Stimulated activated CD4-positive, alpha-beta T cell treated with anti-CD3 and anti-CD28 coated beads, Interleukin-15, amount 100 ng/mL, for 1 hour (primary cell): ENCODE measurements at regions not wholly inside any gene's neighbourhood (a gene's known extent, or its start where the extent isn't known, plus 50 kb on each side); places are given as distances from the start of the nearest gene placed in this dataset.
"Not testable (repeated sequence)": the region's sequence is repeated elsewhere in the genome, so short reads cannot be mapped to it uniquely, and the experiment has no call there.

ENCODE experiments used
- DNase-seq, 2 donors: peaks; one replicate each; pipeline ENCODE4 v3.0.0-alpha.2; 2020; ENCODE audit warnings: low read depth in 1 of 2, low spot score in 1 of 2

- DNase-seq: no peak
Measured at GRCh38 chr21:31609081-31609480, 50.4 kb upstream of the SOD1 start.

GRCh38 chr21:31607791-31608190 is 51.7 kb upstream of the SOD1 start:
- no peak for DNase-seq

GRCh38 chr21:31606081-31606874 is 53.2 kb upstream of the SOD1 start:
- DNase-seq: no peak

- peak; percentile 49 to 67 for DNase-seq
Measured at GRCh38 chr21:31604591-31605190, 54.8 kb upstream of the SOD1 start.

GRCh38 chr21:31599563-31599962 is 59.9 kb upstream of the SOD1 start:
- no peak for DNase-seq

GRCh38 chr21:31599013-31599412 is 60.5 kb upstream of the SOD1 start:
- DNase-seq: no peak

GRCh38 chr21:31597683-31598082 is 61.8 kb upstream of the SOD1 start:
- no peak for DNase-seq

- DNase-seq: no peak
Measured at GRCh38 chr21:31596055-31596454, 63.4 kb upstream of the SOD1 start.

- DNase-seq: no peak
Measured at GRCh38 chr21:31594726-31595125, 64.8 kb upstream of the SOD1 start.

- DNase-seq: no peak
Measured at GRCh38 chr21:31594279-31594678, 65.2 kb upstream of the SOD1 start.

- no peak for DNase-seq
Measured at GRCh38 chr21:31592963-31593560, 66.4 kb upstream of the SOD1 start.

GRCh38 chr21:31592516-31592915 is 67.0 kb upstream of the SOD1 start:
- DNase-seq: no peak

GRCh38 chr21:31589820-31590219 is 69.7 kb upstream of the SOD1 start:
- no peak for DNase-seq

- no peak for DNase-seq
Measured at GRCh38 chr21:31586118-31586517, 73.4 kb upstream of the SOD1 start.

GRCh38 chr21:31583937-31584336 is 75.6 kb upstream of the SOD1 start:
- not testable (repeated sequence) for DNase-seq

GRCh38 chr21:31583498-31583897 is 76.0 kb upstream of the SOD1 start:
- no peak for DNase-seq

- DNase-seq: peak; percentile 55 to 72
Measured at GRCh38 chr21:31580866-31581276, 78.6 kb upstream of the SOD1 start.

GRCh38 chr21:31577271-31577670 is 82.2 kb upstream of the SOD1 start:
- no peak for DNase-seq

- no peak for DNase-seq
Measured at GRCh38 chr21:31576428-31576827, 83.1 kb upstream of the SOD1 start.

- no peak for DNase-seq
Measured at GRCh38 chr21:31573217-31573616, 86.3 kb upstream of the SOD1 start.

GRCh38 chr21:31571879-31572278 is 87.6 kb upstream of the SOD1 start:
- no peak for DNase-seq

GRCh38 chr21:31570824-31571566 is 88.5 kb upstream of the SOD1 start:
- DNase-seq: no peak
